Stimulated activated CD8-positive, alpha-beta memory T cell treated with anti-CD3 and anti-CD28 coated beads, Interleukin-15, amount 100 ng/mL, for 4 hours (primary cell): ENCODE measurements at regions not wholly inside any gene's neighbourhood (a gene's known extent, or its start where the extent isn't known, plus 50 kb on each side); places are given as distances from the start of the nearest gene placed in this dataset.
"Not testable (repeated sequence)": the region's sequence is repeated elsewhere in the genome, so short reads cannot be mapped to it uniquely, and the experiment has no call there.

Experiments
- DNase-seq, 2 donors: peaks; one replicate each; pipeline ENCODE4 v3.0.0-alpha.2; 2020; ENCODE audit warnings: low read depth in 2 of 2

DNA sequence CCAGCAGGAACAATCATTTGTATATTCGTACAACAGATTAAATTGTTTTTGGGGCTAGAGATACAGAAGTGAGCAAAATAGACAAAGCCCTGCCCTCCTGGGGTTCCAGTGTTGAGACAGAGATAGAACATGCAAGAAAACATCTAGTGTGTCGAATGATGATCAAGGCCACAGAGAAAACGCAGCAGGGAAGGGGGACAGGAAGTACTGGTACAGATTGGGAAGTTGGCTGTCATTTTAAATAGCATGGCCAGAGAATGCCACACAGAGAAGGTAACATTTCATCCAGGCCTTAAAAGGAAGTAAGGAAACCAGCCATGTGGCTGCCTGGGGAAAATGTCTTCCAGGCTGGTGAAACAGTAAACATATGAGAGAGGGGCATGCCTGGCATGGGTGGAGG lies 202.6 kb upstream of the MYLIP start:
- no peak for DNase-seq

GRCh38 chr6:15924893-15925292 lies 204.0 kb upstream of the MYLIP start:
- no peak for DNase-seq

DNA sequence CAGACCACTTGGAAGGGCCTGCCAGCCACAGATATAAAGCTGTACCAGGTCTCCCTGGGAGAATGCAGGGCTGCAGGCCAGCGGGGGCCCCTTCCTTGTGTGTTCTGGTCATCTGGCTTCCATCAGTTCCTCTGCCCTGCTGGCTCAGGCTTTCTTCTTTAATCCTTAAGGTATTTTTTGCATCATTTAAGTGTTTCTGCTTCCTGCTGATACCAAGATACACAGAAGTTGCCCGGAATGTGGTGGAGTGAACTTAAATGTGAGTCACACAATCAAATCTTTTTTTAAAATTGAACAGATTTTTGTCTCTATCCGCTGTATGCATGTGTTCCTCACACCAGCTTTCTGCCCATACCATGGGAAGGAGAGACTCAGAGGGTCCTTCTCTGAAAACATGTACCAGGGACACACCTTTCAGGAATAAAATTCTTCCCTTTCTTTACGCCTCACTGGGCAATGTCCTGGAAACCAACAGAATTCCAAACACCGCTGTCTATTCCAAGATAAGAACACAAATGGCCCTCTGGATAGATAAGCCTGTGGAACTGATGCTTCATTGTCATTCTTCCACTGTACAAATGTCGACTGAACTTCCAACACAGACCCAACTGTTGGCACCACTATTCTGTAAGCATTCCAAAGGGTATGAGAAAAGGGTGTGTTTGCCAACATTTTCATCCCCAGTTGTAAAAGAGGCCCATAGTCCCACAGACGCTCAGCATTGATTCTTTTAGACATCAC lies 206.2 kb upstream of the MYLIP start:
- DNase-seq: no peak

DNA sequence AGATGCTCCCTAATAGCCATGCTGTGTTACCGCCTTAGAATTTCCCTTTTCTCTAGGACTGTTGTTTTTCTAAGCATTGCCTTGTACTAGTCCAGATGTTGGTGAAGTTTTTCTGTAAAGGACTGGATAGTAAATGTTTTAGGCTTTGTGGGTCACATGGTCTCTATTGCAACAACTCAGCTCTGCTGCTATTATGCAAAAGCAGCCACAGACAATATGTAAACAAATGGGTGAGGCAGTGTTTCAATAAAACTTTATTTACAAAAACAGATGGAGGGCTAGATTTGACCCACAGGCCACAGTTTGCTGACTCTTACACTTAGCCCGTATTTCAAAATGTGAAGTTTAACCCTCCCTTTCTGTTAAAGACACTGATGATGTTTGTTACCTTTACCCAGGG lies 207.6 kb upstream of the MYLIP start:
- DNase-seq: no peak

DNA sequence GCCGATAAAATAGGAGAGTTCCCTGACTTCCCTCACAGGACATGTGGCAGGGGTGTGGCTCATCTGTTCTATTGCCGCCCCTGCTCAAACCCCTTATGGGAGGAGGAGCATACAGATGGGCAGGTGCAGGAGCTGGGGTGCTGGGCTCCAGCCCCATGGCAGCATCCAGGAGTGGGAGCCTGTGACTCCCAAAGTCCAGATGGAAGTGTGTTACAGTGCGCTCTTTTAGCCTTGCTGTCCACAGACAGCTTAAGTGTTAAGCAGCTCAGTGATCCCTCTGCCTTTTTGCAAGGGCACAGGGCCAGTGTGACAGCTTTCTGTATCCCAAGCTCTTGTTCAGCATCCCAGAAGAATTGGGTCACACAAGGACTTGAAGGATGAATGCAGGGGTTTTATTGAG lies 212.3 kb upstream of the MYLIP start:
- no peak for DNase-seq

GRCh38 chr6:15915508-15916178 lies 213.2 kb upstream of the MYLIP start:
- no peak for DNase-seq

DNA sequence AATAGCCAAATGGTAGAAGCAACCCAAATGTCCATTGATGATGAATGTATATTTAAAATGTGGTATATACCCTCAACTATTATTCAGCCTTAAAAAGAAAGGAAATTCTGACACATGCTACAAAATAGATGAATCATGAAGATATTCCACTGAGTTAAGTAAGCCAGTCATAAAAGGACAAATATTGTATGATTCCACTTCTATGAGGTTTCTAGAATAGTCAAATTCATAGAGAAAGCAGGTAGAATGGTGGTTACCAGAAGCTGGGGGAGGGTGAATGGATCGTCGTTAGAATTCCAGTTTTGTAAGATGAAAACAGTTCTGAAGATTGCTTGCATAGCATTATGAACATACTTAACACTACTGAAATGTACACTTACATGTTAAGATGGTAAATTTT lies 214.3 kb upstream of the MYLIP start:
- DNase-seq: no peak

DNA sequence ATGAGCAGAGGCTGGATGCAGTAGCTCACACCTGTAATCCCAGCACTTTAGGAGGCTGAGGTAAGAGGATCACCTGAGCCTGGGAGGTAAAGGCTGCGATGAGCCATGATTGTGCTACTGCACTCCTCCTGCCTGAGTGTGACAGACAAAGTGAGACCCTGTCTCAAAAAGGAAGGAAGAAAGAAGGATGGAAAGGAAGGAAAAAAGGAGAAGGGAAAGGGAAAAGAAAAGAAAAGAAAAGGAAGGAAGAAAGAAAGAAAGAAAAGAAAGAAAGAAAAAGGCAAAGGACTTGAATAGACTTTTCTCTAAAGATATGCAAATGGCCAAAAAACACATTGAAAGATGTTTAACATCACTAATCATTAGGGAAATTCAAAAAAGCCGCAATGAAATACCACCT lies 215.3 kb upstream of the MYLIP start:
- no peak for DNase-seq

- no peak for DNase-seq
These were observed 216.1 kb upstream of the MYLIP start for GRCh38 chr6:15912505-15913400.

GRCh38 chr6:15911753-15912504 lies 217.0 kb upstream of the MYLIP start:
- DNase-seq: no peak

GRCh38 chr6:15909290-15910070 lies 219.4 kb upstream of the MYLIP start:
- no peak for DNase-seq

- no peak for DNase-seq
These were observed 220.0 kb upstream of the MYLIP start for GRCh38 chr6:15908871-15909270.

DNA sequence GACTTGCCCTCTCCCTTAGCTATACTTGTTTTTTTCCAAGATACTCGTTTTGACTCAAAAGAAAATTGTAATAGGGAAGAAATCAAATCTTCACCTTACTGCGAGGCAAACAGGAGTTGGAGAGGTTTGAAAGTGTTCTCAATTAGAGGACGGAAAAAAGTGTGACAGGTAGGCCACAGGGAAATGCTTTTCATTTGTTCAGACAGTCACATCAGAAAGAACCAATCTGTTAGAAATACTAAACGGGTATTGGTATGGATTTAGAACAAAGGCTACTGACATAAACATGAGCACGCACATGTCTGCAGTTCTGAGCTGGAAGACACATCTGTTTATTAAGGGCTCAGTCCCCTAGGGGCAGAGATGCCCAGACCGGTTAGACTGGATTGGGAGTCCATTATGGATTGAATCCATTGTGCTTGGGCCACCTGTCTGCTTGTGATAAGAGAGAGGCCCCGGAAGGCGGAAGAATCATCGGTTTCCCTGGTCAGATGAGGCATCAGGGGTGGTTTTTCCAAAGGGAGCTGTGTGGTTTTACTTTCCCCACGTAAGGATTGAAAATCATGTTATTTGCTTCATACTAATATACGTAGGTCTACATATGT lies 220.9 kb upstream of the MYLIP start:
- DNase-seq: no peak

DNA sequence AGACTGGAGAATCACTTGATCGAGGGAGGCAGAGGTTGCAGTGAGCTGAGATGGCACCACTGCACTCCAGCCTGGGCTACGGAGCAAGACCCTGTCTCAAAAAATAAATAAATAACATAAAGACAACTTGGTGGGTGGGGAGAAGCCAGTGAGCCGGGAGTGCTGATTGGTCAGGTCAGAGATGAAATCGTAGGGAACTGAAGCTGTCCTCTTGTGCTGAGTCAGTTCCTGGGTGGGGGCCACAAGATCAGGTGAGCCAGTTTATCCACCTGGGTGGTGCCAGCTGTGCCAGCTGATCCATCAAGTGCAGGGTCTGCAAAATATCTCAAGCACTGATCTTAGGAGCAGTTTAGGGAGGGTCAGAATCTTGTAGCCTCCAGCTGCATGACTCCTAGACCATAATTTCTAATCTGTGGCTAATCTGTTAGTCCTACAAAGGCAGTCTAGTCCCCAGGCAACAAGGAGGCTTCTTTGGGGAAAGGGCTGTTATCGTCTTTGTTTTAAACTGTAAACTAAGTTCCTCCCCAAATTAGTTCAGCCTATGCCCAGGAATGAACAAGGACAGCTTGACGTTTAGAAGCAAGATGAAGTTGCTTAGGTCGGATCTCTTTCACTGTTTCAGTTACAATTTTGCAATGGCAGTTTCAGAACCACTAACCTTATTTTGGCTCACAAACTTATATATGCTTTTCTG lies 221.5 kb upstream of the MYLIP start:
- not testable (repeated sequence) for DNase-seq

- no peak for DNase-seq
These were observed 222.4 kb upstream of the MYLIP start for GRCh38 chr6:15906420-15907016.

DNA sequence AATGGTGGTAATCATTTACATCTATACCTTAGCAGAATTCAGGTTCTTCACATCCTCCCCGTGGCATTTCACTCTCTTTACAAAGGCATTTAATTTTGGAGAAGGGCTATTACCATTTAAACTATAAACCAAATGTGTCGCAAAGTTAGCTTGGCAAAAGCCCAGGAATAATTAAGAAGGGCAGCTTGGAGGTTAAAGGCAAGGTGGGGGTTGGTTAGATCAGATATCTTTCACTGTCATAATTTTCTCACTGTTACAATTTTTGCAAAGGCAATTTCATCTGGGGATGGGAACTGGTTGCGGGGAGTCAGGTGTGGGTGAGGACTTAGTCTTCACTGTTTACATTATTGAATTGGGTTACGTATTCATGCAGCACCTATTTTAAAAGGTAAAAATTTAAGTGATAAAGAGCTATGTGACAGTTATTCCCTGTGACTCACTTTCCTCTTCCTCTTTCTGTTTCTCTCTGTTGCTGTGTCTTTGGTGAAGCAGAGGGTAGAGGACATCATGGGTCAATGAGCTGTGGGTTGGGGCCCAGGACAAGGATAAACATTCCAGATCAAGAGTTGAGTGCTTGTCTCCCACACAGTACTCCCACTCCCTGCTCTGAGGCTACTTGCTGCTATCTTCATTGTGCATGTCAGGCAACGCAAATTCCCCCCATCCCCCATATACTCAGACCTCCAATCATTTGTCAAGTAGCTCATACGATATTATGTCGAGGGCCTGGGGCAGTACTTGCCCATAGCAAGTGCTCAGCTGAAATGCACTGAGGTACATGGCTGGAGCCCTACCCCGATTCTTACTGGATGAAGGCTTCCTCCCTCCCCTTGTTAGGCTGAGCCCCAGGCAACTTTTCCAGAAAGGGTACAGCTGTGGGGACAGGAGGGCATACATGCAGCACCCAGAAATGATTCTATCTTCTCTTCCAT lies 223.1 kb upstream of the MYLIP start:
- no peak for DNase-seq

GRCh38 chr6:15904651-15905376 lies 224.1 kb upstream of the MYLIP start:
- DNase-seq: no peak
